NCI-H446 treated with DMSO at 0.1 percent for 48 hours (cell line): ENCODE measurements at regions not wholly inside any gene's neighbourhood (a gene's known extent, or its start where the extent isn't known, plus 50 kb on each side); places are given as distances from the start of the nearest gene placed in this dataset.
A peak's percentile ranks its signal among the peaks of the same experiment; 100 is the strongest.
"Not testable (repeated sequence)": the region's sequence is repeated elsewhere in the genome, so short reads cannot be mapped to it uniquely, and the experiment has no call there.

Experiments
- DNase-seq: peaks from one replicate; lab custom pipeline; 2025; lab: John Stamatoyannopoulos, UW

DNA sequence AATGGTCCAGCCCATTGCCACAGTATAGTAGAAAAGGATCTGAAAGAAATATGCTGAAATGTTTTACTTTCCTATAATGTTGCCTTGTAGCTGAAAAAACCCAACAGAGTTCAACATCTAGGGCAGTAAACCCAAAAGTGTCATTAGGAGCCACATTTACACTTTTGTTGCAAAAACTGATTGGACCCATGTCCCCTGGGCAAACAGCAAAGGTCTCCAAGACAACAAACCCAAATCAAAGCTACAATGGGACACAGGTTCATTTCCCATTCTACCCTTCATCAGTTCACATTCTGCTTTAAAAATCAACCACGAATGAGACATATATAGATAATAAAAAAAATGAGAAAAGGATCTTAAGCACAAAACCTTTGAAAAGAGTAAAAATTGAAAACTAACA is 744.8 kb downstream of the PCDH17 start:
- no peak for DNase-seq

GRCh38 chr13:58376775-58377174 is 745.2 kb downstream of the PCDH17 start:
- no peak for DNase-seq

DNA sequence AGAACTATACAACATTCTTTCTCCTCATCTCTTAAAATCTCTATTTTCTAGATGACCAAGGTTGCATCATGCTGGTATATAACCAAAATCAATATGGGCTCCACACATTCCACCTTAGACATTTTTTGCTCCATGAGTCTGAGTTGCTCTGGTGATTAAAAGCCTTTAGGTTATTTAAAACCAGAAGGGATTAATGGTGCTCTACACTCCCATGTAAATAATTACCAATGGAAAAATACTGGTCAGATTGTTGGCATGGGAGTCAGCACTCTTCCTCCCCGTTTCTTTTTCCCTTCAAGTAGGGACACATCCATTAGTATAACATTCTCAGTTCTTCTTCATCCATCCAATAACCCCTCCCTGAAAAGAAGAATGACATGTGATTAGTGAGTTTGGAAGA is 747.7 kb downstream of the PCDH17 start:
- no peak for DNase-seq

GRCh38 chr13:58385336-58385735 is 753.8 kb downstream of the PCDH17 start:
- not testable (repeated sequence) for DNase-seq

DNA sequence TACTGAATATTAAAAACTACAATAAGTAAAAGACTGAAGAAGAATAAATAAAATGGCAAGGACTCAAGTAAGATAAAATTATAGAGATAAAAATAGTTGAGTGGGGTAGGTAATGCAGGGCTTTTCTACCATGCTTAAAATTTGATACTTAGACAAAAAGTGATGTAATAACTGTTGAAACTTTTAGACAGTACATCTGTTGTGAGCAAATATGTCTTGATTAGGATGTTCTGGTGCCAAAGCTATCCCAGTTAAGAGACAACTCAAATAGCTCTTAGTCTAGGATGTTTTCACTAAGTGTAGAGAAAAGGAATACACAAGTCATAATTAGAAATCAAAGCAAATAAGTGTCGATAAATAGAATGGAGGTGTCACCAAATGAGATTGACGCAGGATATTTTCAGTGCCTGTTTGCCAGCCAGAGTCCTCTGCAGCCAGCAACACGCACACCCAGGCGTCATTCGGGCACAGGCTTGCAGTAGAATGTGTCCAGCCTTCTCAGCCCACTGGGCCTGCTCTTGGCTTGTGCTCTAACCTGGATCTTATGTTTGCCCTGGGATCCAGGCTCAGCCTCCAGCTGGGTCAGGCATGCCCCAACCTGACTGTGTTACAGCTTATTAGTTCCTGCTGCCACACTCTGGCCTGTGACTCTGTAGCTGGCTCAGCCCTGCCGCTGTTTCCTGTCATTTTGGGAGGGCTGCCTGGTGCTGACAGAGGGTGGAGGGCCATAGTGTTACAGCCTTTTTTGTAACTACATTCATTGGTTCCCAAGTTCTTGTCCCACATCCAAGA is 766.2 kb downstream of the PCDH17 start:
- DNase-seq, result peak; percentile 23

GRCh38 chr13:58399263-58399662 is 767.7 kb downstream of the PCDH17 start:
- no peak for DNase-seq

GRCh38 chr13:58406545-58406944 is 775.0 kb downstream of the PCDH17 start:
- DNase-seq, result no peak

GRCh38 chr13:58429917-58430316 is 798.4 kb downstream of the PCDH17 start:
- DNase-seq, result no peak

DNA sequence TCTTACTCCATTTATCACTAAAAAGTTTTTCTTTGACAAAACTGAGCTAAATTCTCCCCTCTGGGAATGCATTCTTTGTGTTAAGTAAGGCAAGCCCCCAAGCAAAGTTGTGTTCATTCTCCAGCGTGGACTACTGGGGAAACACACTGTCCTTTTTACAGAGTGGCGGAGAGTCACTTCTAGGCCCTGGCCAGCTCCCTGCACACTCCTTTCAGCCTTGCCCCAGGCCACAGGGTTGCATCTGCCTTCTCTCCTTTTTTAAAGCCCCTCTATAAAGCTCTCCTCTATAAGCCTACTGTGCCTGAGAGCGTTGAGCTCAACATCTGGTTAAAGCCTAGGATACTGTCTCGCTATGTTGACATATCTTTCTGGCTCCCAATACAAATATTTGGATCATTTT is 803.4 kb downstream of the PCDH17 start:
- DNase-seq, result no peak

GRCh38 chr13:58437427-58437826 is 805.9 kb downstream of the PCDH17 start:
- DNase-seq, result no peak

GRCh38 chr13:58446979-58447378 is 815.4 kb downstream of the PCDH17 start:
- DNase-seq, result peak; percentile 34

DNA sequence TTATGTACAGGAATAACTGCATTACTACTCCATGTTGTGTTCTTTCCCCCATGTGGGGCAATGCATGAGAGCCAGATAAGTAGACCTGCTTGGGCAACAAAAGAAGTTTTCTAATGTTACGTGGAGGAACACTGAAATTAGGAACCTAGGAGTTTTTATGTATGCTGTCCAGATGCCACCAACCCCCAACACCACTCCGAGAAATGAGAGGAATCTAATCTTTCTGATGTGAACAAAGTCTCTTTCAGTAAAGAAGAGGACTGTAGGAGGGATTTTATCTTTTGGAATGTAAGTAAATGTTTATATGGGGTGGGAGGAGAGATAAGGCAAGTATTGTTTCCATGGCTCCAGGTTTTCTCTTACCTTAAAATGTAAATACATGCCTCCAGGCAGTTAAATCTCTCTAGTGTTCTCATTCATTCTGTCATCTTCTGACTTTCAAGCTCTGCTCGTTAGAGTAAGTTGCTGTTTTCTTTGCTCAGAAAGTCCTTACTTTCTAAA is 820.6 kb downstream of the PCDH17 start:
- DNase-seq, result no peak

- no peak for DNase-seq
These were observed 823.5 kb downstream of the PCDH17 start for GRCh38 chr13:58455094-58455493.

DNA sequence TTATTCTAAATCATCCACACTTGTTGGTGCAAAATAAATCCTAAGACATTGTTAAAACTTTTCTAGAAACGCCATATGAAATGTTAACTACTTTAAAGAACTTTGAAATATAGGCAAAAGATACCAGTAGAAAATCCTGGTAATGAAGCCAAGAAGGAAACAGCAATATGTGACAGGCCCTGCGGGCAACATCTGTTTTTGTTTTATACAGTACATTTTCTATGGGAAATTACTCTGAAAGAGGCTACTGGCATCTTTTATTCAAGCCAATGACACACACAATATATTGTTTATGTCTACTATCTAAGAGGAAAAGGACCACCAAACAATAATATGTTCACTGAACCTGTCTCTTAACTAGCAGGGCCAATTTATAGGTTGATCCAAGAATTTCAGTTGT is 829.7 kb downstream of the PCDH17 start:
- DNase-seq, result no peak

GRCh38 chr13:58463841-58464240 is 832.3 kb downstream of the PCDH17 start:
- no peak for DNase-seq

DNA sequence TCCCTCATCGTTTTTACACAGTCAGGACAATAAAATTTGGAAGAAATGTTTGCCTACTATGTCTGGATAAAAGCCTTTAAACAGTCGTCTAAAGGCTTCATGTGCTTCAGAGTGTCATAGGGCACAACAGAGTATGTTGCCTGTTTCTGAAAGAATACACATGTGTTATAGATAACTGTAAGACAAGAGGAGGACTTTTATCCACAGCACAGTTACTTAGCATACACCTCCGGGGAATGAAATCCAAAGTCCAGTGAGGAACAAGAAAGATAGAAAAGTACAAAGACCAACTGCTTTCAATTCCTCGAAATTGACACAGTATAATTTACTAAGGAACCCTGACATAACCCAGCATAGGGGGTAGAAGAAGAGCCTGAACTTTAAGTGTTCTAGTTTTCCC is 835.6 kb downstream of the PCDH17 start:
- DNase-seq, result no peak

GRCh38 chr13:58472483-58472882 is 840.9 kb downstream of the PCDH17 start:
- no peak for DNase-seq

- no peak for DNase-seq
These were observed 843.0 kb downstream of the PCDH17 start for GRCh38 chr13:58474581-58474980.

- peak; percentile 9 for DNase-seq
These were observed 844.8 kb downstream of the PCDH17 start for GRCh38 chr13:58476206-58476918.

DNA sequence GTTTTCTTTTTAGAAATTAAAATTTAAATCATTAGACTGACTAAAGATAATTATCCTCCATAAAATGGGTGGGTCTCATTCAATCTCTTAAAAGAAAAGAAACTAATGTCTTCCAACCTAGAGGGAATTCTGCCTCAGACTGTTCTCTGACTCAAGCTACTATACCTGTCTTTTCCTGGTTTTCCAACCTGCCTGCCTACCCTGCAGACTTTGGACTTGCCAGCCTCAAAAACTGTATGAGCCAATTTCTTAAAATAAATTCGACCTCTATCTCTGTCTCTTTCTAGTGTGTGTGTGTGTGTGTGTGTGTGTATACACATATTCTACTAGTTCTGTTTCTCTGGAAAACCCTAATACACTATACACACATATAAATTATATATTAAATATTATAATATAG is 847.3 kb downstream of the PCDH17 start:
- no peak for DNase-seq

DNA sequence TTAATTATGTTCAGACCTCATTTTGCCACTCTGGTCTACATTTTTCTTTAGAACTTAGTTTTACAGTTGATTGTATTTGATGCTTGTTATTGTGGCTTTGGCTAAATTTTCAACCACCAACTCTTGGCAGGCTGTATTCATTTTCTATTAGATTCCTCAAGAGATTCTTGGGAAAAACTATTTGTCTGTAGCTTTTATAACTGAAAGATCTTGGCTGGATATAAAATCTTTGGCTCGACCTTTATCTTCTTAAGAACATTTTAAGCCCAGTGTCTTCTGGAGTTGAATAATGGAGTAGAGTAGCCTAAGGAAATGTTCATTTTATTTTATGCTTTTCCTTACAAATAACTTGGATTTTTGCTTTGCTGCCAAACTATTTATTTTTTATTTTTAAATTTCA is 848.5 kb downstream of the PCDH17 start:
- DNase-seq, result no peak

GRCh38 chr13:58488251-58488650 is 856.7 kb downstream of the PCDH17 start:
- no peak for DNase-seq

- no peak for DNase-seq
These were observed 864.1 kb downstream of the PCDH17 start for GRCh38 chr13:58495668-58496067.
